ENCODE measurements at regions not wholly inside any gene's neighbourhood (a gene's known extent, or its start where the extent isn't known, plus 50 kb on each side); places are given as distances from the start of the nearest gene placed in this dataset.

DNA sequence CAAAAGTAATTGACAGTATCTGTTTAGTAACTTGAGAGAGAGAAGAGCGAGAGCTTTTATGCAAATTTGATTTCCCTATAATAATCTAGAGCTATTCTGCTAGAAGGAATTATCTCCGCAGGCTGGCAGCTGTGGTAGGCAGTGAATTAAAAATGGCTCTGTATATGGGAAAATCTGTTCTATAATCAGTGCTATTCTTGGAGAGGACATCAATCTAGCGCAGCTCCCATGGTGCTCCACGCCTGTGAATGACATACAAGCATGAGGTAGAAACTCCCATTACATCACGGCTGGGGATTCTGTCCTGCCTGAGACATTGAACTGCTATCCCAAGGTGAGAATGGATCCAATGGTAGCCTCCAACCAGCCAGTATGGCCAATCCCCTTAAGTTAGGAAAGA is 179.0 kb downstream of the DHX15 start:
- POLR2A ChIA-PET = no interaction called here
- H3K4me3 ChIP-seq = no peak overlapping the region
- no peak overlapping the region for H3K9ac ChIP-seq (ENCODE audit: insufficient read depth in 1 of 2, low read depth in 2 of 2, low read length in 2 of 2)
- CTCF ChIA-PET (ENCODE audit: low intra/inter-chr PET ratio) = no interaction called here
- intact Hi-C loops (cut with micrococcal nuclease) = no loop called here
- no TSS peak for BruUV-seq (replicated peaks)
- H3K9me3 ChIP-seq (replicated peaks; ENCODE audit: control insufficient read depth, insufficient read depth, low read depth, low read length) = no peaks in the 10 kb centered on the region
- WGBS (ENCODE audit: insufficient coverage, low coverage, missing lambda C conversion rate) = 1% methylated on average over 5 of the region's 5 CpGs
- in situ Hi-C loops (cut with MboI) = loop anchor here (25.0 kb wide), 2 partner anchors 1268 to 1518 kb away; no protein-coding TSS in a partner anchor
- H3K27me3 ChIP-seq (ENCODE audit: control insufficient read depth in 2 of 2, insufficient read depth in 2 of 2, low read length in 2 of 2) = peaks cover 2 to 11% of the 10 kb centered on the region in 2 experiments; a peak in 3 of 5 replicates
- H3K27ac ChIP-seq (ENCODE audit: extremely low read depth, low read depth, low read length) = no peak overlapping the region
- no peak overlapping the region for H2AFZ ChIP-seq (ENCODE audit: low read depth, low read length)
- no peaks in the 10 kb centered on the region for H3K36me3 ChIP-seq (ENCODE audit: control insufficient read depth, insufficient read depth, low read length)
- TF ChIP-seq C11orf30 (IDR thresholded peaks at IDR 0.05; ENCODE audit: low read depth) (no peak), ZFP1 (CRISPR knock-in tag; IDR thresholded peaks at IDR 0.05) (no peak), NUFIP1 (IDR thresholded peaks at IDR 0.05; ENCODE audit: partially characterized antibody) (no peak)
- TF ChIP-seq, protein P1, sequence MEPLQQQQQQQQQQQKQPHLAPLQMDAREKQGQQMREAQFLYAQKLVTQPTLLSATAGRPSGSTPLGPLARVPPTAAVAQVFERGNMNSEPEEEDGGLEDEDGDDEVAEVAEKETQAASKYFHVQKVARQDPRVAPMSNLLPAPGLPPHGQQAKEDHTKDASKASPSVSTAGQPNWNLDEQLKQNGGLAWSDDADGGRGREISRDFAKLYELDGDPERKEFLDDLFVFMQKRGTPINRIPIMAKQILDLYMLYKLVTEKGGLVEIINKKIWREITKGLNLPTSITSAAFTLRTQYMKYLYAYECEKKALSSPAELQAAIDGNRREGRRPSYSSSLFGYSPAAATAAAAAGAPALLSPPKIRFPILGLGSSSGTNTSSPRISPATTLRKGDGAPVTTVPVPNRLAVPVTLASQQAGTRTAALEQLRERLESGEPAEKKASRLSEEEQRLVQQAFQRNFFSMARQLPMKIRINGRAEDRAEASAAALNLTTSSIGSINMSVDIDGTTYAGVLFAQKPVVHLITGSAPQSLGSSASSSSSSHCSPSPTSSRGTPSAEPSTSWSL (CRISPR knock-in tag; IDR thresholded peaks at IDR 0.05; ENCODE audit: borderline replicate concordance) = no peak
- no peaks in the 10 kb centered on the region for H3K4me1 ChIP-seq (replicated peaks in 1 of 2; ENCODE audit: control insufficient read depth in 2 of 2, insufficient read depth in 2 of 2, low read length in 2 of 2)
- ATAC-seq (no peak), DNase-seq (ENCODE audit: extremely low read depth in 1 of 4, low spot score in 3 of 4) (no peak), FAIRE-seq (no peak)
- H3K9me1 ChIP-seq (ENCODE audit: control insufficient read depth, insufficient read depth, low read length) = no peaks in the 10 kb centered on the region
- no peaks in the 10 kb centered on the region for H3K79me2 ChIP-seq (ENCODE audit: control insufficient read depth, insufficient read depth, low read length)
- no peak overlapping the region for H3K4me2 ChIP-seq (ENCODE audit: insufficient read depth, low read length)
- no peaks in the 10 kb centered on the region for H4K20me1 ChIP-seq (replicated peaks; ENCODE audit: control insufficient read depth, insufficient read depth, low read length)

DNA sequence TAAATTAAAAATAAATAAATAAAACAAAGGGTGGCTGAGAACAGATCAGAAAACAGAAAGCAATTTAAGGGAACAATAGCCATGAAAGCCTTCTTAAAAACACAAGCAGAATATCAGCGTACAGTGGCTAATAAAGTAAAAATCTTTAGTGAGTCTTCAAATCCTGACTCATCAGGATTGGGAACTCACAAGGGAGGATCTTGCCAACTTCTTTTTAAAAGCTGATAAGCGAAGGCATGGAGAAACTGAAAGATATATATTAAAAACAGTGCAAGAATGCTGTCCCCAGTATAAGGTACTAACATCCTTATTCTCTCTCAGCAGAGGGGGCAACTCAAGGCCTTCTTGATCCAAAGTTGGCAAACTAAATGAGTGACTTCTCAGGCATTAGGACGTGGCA is 180.1 kb downstream of the DHX15 start:
- no peaks in the 10 kb centered on the region for H3K9me3 ChIP-seq (replicated peaks; ENCODE audit: control insufficient read depth, insufficient read depth, low read depth, low read length)
- H3K4me3 ChIP-seq = no peak overlapping the region
- WGBS (ENCODE audit: insufficient coverage, low coverage, missing lambda C conversion rate) = 0% methylated on average over 3 of the region's 3 CpGs
- in situ Hi-C loops (cut with MboI) = loop anchor here (25.0 kb wide), 2 partner anchors 1267 to 1517 kb away; no protein-coding TSS in a partner anchor
- no peak overlapping the region for H3K4me2 ChIP-seq (ENCODE audit: insufficient read depth, low read length)
- H2AFZ ChIP-seq (ENCODE audit: low read depth, low read length) = no peak overlapping the region
- no peak for DNase-seq (ENCODE audit: extremely low read depth in 1 of 4, low spot score in 3 of 4)
- no TSS peak for BruUV-seq (replicated peaks)
- CTCF ChIA-PET (ENCODE audit: low intra/inter-chr PET ratio) = no interaction called here
- no peak for ATAC-seq
- FAIRE-seq = no peak
- H3K27ac ChIP-seq (ENCODE audit: extremely low read depth, low read depth, low read length) = no peak overlapping the region
- no peaks in the 10 kb centered on the region for H3K4me1 ChIP-seq (replicated peaks in 1 of 2; ENCODE audit: control insufficient read depth in 2 of 2, insufficient read depth in 2 of 2, low read length in 2 of 2)
- intact Hi-C loops (cut with micrococcal nuclease) = no loop called here
- peaks cover 2 to 11% of the 10 kb centered on the region in 2 experiments; a peak in 3 of 5 replicates for H3K27me3 ChIP-seq (ENCODE audit: control insufficient read depth in 2 of 2, insufficient read depth in 2 of 2, low read length in 2 of 2)
- H3K36me3 ChIP-seq (ENCODE audit: control insufficient read depth, insufficient read depth, low read length) = no peaks in the 10 kb centered on the region
- H3K79me2 ChIP-seq (ENCODE audit: control insufficient read depth, insufficient read depth, low read length) = no peaks in the 10 kb centered on the region
- POLR2A ChIA-PET = interaction anchor here (0.6 kb wide), 1 partner anchor 1588 kb away, joined by 3 read pairs; no protein-coding TSS in a partner anchor
- H3K9ac ChIP-seq (ENCODE audit: insufficient read depth in 1 of 2, low read depth in 2 of 2, low read length in 2 of 2) = no peak overlapping the region
- H3K9me1 ChIP-seq (ENCODE audit: control insufficient read depth, insufficient read depth, low read length) = no peaks in the 10 kb centered on the region
- no peaks in the 10 kb centered on the region for H4K20me1 ChIP-seq (replicated peaks; ENCODE audit: control insufficient read depth, insufficient read depth, low read length)
- TF ChIP-seq, protein P2, sequence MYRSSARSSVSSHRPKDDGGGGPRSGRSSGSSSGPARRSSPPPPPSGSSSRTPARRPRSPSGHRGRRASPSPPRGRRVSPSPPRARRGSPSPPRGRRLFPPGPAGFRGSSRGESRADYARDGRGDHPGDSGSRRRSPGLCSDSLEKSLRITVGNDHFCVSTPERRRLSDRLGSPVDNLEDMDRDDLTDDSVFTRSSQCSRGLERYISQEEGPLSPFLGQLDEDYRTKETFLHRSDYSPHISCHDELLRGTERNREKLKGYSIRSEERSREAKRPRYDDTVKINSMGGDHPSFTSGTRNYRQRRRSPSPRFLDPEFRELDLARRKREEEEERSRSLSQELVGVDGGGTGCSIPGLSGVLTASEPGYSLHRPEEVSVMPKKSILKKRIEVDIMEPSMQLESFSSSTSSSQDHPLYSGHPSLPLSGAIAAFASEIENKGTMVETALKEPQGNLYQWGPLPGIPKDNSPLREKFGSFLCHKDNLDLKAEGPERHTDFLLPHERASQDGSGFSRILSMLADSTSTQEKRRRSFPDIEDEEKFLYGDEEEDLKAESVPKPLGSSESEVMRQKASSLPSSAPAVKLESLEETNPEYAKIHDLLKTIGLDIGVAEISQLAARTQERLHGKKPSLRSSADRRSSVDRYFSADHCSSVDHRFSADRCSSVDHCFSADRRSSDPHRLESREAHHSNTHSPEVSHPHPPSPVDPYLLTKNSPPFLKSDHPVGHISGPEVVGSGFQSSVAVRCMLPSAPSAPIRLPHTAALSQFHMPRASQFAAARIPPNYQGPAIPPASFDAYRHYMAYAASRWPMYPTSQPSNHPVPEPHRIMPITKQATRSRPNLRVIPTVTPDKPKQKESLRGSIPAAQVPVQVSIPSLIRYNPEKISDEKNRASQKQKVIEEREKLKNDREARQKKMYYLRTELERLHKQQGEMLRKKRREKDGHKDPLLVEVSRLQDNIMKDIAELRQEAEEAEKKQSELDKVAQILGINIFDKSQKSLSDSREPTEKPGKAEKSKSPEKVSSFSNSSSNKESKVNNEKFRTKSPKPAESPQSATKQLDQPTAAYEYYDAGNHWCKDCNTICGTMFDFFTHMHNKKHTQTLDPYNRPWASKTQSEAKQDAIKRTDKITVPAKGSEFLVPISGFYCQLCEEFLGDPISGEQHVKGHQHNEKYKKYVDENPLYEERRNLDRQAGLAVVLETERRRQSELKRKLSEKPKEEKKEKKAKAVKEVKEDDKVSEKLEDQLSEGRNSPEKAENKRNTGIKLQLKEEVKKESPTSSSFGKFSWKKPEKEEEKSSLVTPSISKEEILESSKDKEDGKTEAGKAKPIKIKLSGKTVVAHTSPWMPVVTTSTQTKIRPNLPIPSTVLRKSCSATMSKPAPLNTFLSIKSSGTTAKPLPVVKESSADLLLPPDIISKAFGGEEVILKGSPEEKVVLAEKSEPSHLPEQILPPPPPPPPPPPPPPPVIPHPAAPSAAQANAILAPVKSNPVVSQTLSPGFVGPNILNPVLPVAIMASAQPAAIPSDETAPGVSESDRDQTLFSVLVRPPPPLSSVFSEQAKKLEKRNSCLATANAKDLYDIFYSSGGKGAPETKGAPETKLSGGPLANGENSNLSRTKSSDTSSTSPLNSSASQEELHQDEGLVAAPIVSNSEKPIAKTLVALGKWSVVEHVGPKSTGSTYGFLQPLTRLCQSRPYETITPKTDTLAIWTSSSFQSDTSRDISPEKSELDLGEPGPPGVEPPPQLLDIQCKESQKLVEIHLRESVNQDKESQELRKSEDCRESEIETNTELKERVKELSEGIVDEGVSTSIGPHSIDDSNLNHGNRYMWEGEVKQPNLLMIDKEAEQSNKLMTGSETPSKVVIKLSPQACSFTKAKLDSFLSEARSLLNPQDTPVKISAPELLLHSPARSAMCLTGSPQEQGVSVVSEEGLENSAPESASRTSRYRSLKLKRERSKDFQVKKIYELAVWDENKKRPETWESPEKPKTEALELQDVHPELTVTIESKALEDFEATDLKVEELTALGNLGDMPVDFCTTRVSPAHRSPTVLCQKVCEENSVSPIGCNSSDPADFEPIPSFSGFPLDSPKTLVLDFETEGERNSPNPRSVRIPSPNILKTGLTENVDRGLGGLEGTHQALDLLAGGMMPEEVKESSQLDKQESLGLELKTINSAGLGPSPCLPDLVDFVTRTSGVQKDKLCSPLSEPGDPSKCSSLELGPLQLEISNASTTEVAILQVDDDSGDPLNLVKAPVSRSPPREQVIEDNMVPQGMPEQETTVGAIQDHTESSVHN (IDR thresholded peaks at IDR 0.05; ENCODE audit: borderline replicate concordance in 1 of 2, low read depth in 1 of 2) = no peak
- TF ChIP-seq NRF1 (conservative IDR thresholded peaks at IDR 0.05 in 1 of 2, IDR thresholded peaks at IDR 0.05 in 1 of 2) = no peak
